Heart left ventricle (tissue), 13 donors: ENCODE measurements at regions not wholly inside any gene's neighbourhood (a gene's known extent, or its start where the extent isn't known, plus 50 kb on each side); places are given as distances from the start of the nearest gene placed in this dataset.

Experiments
- CTCF ChIP-seq, 12 donors: fragments of 200-600 bp; sonication (generic) in 4 of 12; IDR thresholded peaks; one replicate each; pipeline versions ENCODE4 v1.5.0 to v1.8.0; 2018 to 2022; ENCODE audit warnings: antibody characterized with exemption in 12 of 12, mild to moderate bottlenecking in 5 of 12
- POLR2A ChIP-seq, 2 donors: fragments of 450-650 bp; IDR thresholded peaks; one replicate each; pipeline ENCODE4 v1.6.1; 2017; ENCODE audit warnings: antibody characterized with exemption in 2 of 2, mild to moderate bottlenecking in 2 of 2, moderate library complexity in 2 of 2
- donor health status: ischemic (EF 13 %, LVEDD 7.1; RV severe dilation, severe dysfunction).
- donor health status: DM: no; HTN: yes; CAD: no.
- donor health status: DM: no; HTN: no; CAD: no.
- donor health status: ischemic (EF 25% LVEDD 6.9; RV normal size, moderate dysfunction).
- donor health status: ischemic (EF 25% LVEDD 5.7; RV mildly dilated, moderate dysfunction).
- donor health status: ischemic (EF 35%, LVEDD 5.7; RV mildly dilated, moderate dysfunction).
- donor health status: nonischemic (EF 11% LVEDD 7.7; RV severe dilation, severe dysfunction).
- donor health status: DM: yes; HTN: yes; CAD: no.
- donor health status: PGD.
- donor health status: ischemic (EF 29% LVEDD 5.4; RV normal size, mild dysfunction).
- donor health status: nonischemic (EF 23%, LVEDD 6.1; RV moderate dilation, normal function).

- TF ChIP-seq CTCF (IDR thresholded peaks at IDR 0.05) (no peak), POLR2A (IDR thresholded peaks at IDR 0.05) (no peak)
These were observed 197.5 kb downstream of the NPR3 start for GRCh38 chr5:32908641-32909040.
